GM19463 (cell line): ENCODE measurements at regions not wholly inside any gene's neighbourhood (a gene's known extent, or its start where the extent isn't known, plus 50 kb on each side); places are given as distances from the start of the nearest gene placed in this dataset.

Experiments
- ATAC-seq: cut with Tn5 transposase; IDR thresholded peaks from one replicate; pipeline ENCODE4 v1.9.1; 2021; ENCODE audit warnings: mild to moderate bottlenecking, moderate library complexity; ENCODE audit not compliant: unreplicated experiment

- no peak for ATAC-seq
Observed at GRCh38 chr4:188811121-188811520, 671.9 kb downstream of the TRIML1 start.

GRCh38 chr4:188812644-188813043 is 673.4 kb downstream of the TRIML1 start:
- ATAC-seq, result no peak

- no peak for ATAC-seq
Observed at GRCh38 chr4:188818300-188818699, 679.1 kb downstream of the TRIML1 start.

GRCh38 chr4:188819233-188819632 is 680.0 kb downstream of the TRIML1 start:
- ATAC-seq, result no peak

- no peak for ATAC-seq
Observed at GRCh38 chr4:188821500-188821899, 682.3 kb downstream of the TRIML1 start.

- ATAC-seq, result no peak
Observed at GRCh38 chr4:188822698-188823097, 683.5 kb downstream of the TRIML1 start.

GRCh38 chr4:188824553-188824952 is 685.3 kb downstream of the TRIML1 start:
- no peak for ATAC-seq

GRCh38 chr4:188826393-188826792 is 687.2 kb downstream of the TRIML1 start:
- ATAC-seq, result no peak

GRCh38 chr4:188839704-188840103 is 700.5 kb downstream of the TRIML1 start:
- no peak for ATAC-seq

GRCh38 chr4:188841523-188841922 is 702.3 kb downstream of the TRIML1 start:
- ATAC-seq, result no peak

GRCh38 chr4:188854436-188854835 is 715.2 kb downstream of the TRIML1 start:
- ATAC-seq, result no peak

GRCh38 chr4:188858696-188859095 is 719.5 kb downstream of the TRIML1 start:
- no peak for ATAC-seq

GRCh38 chr4:188864741-188865140 is 725.5 kb downstream of the TRIML1 start:
- no peak for ATAC-seq

- no peak for ATAC-seq
Observed at GRCh38 chr4:188867796-188868195, 728.6 kb downstream of the TRIML1 start.

- ATAC-seq, result no peak
Observed at GRCh38 chr4:188869581-188869980, 730.3 kb downstream of the TRIML1 start.

- ATAC-seq, result no peak
Observed at GRCh38 chr4:188872809-188873208, 733.6 kb downstream of the TRIML1 start.

- no peak for ATAC-seq
Observed at GRCh38 chr4:188876881-188877280, 737.6 kb downstream of the TRIML1 start.

GRCh38 chr4:188879598-188879997 is 740.4 kb downstream of the TRIML1 start:
- no peak for ATAC-seq

- no peak for ATAC-seq
Observed at GRCh38 chr4:188887905-188888304, 748.7 kb downstream of the TRIML1 start.

- no peak for ATAC-seq
Observed at GRCh38 chr4:188892837-188893236, 753.6 kb downstream of the TRIML1 start.

- no peak for ATAC-seq
Observed at GRCh38 chr4:188903986-188904385, 764.7 kb downstream of the TRIML1 start.

GRCh38 chr4:188904617-188905016 is 765.4 kb downstream of the TRIML1 start:
- no peak for ATAC-seq

GRCh38 chr4:188905248-188905647 is 766.0 kb downstream of the TRIML1 start:
- no peak for ATAC-seq

- no peak for ATAC-seq
Observed at GRCh38 chr4:188911199-188911598, 772.0 kb downstream of the TRIML1 start.
